ENCODE measurements at regions not wholly inside any gene's neighbourhood (a gene's known extent, or its start where the extent isn't known, plus 50 kb on each side); places are given as distances from the start of the nearest gene placed in this dataset.

GRCh38 chr7:109282726-109283125 is 713.1 kb downstream of the DNAJB9 start:
- Mint-ChIP-seq H3K9me3 (peaks cover 0 to 18% (median 6%) of the 10 kb centered on the region in 7 donors), H3K4me1 (no peaks in the 10 kb centered on the region), H3K27ac (no peak overlapping the region), H3K4me3 (no peak overlapping the region), H3K36me3 (no peaks in the 10 kb centered on the region), H3K27me3 (no peaks in the 10 kb centered on the region)
- DNase-seq, result no peak
- no peak for ATAC-seq (ENCODE audit: low read depth in 2 of 2)

- DNase-seq (no peak), ATAC-seq (ENCODE audit: low read depth in 2 of 2) (no peak)
- H3K9me3 Mint-ChIP-seq, result peaks cover 0 to 19% (median 6%) of the 10 kb centered on the region in 7 donors
- H3K27ac Mint-ChIP-seq, result no peak overlapping the region
- no peaks in the 10 kb centered on the region for H3K27me3 Mint-ChIP-seq
- no peaks in the 10 kb centered on the region for H3K36me3 Mint-ChIP-seq
- no peak overlapping the region for H3K4me3 Mint-ChIP-seq
- no peaks in the 10 kb centered on the region for H3K4me1 Mint-ChIP-seq
These were observed 715.3 kb downstream of the DNAJB9 start for GRCh38 chr7:109284943-109285342.

GRCh38 chr7:109295158-109295557 is 725.5 kb downstream of the DNAJB9 start:
- no peaks in the 10 kb centered on the region for H3K27me3 Mint-ChIP-seq
- no peaks in the 10 kb centered on the region for H3K4me1 Mint-ChIP-seq
- no peaks in the 10 kb centered on the region for H3K36me3 Mint-ChIP-seq
- H3K4me3 Mint-ChIP-seq, result no peak overlapping the region
- no peak for DNase-seq
- no peak for ATAC-seq (ENCODE audit: low read depth in 2 of 2)
- H3K9me3 Mint-ChIP-seq, result peaks cover 0 to 9% (median 2%) of the 10 kb centered on the region in 7 donors
- no peak overlapping the region for H3K27ac Mint-ChIP-seq

- no peaks in the 10 kb centered on the region for H3K27me3 Mint-ChIP-seq
- no peaks in the 10 kb centered on the region for H3K36me3 Mint-ChIP-seq
- peaks cover 5 to 47% (median 19%) of the 10 kb centered on the region in 7 donors for H3K9me3 Mint-ChIP-seq
- DNase-seq, result no peak
- H3K4me1 Mint-ChIP-seq, result no peaks in the 10 kb centered on the region
- H3K27ac Mint-ChIP-seq, result no peak overlapping the region
- ATAC-seq (ENCODE audit: low read depth in 2 of 2), result no peak
- no peak overlapping the region for H3K4me3 Mint-ChIP-seq
These were observed 739.1 kb downstream of the DNAJB9 start for GRCh38 chr7:109308816-109309215.

GRCh38 chr7:109309790-109310189 is 740.1 kb downstream of the DNAJB9 start:
- peaks cover 4 to 41% (median 19%) of the 10 kb centered on the region in 7 donors for H3K9me3 Mint-ChIP-seq
- ATAC-seq (ENCODE audit: low read depth in 2 of 2) (no peak), DNase-seq (no peak)
- H3K4me1 Mint-ChIP-seq, result no peaks in the 10 kb centered on the region
- no peaks in the 10 kb centered on the region for H3K36me3 Mint-ChIP-seq
- no peaks in the 10 kb centered on the region for H3K27me3 Mint-ChIP-seq
- H3K27ac Mint-ChIP-seq, result no peak overlapping the region
- H3K4me3 Mint-ChIP-seq, result no peak overlapping the region

- H3K9me3 Mint-ChIP-seq, result peaks cover 0 to 13% (median 3%) of the 10 kb centered on the region in 7 donors
- H3K27me3 Mint-ChIP-seq, result no peaks in the 10 kb centered on the region
- H3K4me1 Mint-ChIP-seq, result no peaks in the 10 kb centered on the region
- ATAC-seq (ENCODE audit: low read depth in 2 of 2) (no peak), DNase-seq (no peak)
- H3K4me3 Mint-ChIP-seq, result no peak overlapping the region
- no peaks in the 10 kb centered on the region for H3K36me3 Mint-ChIP-seq
- H3K27ac Mint-ChIP-seq, result no peak overlapping the region
These were observed 748.5 kb downstream of the DNAJB9 start for GRCh38 chr7:109318136-109318535.

- Mint-ChIP-seq H3K36me3 (no peaks in the 10 kb centered on the region), H3K4me1 (no peaks in the 10 kb centered on the region), H3K27ac (no peak overlapping the region), H3K4me3 (no peak overlapping the region), H3K27me3 (no peaks in the 10 kb centered on the region), H3K9me3 (peaks cover 0 to 5% (median 3%) of the 10 kb centered on the region in 7 donors)
- ATAC-seq (ENCODE audit: low read depth in 2 of 2) (no peak), DNase-seq (no peak)
These were observed 753.2 kb downstream of the DNAJB9 start for GRCh38 chr7:109322833-109323232.

- no peaks in the 10 kb centered on the region for H3K4me1 Mint-ChIP-seq
- no peak overlapping the region for H3K4me3 Mint-ChIP-seq
- H3K9me3 Mint-ChIP-seq, result peaks cover 0 to 9% (median 4%) of the 10 kb centered on the region in 7 donors
- DNase-seq, result no peak
- no peak overlapping the region for H3K27ac Mint-ChIP-seq
- no peak for ATAC-seq (ENCODE audit: low read depth in 2 of 2)
- no peaks in the 10 kb centered on the region for H3K36me3 Mint-ChIP-seq
- H3K27me3 Mint-ChIP-seq, result no peaks in the 10 kb centered on the region
These were observed 761.7 kb downstream of the DNAJB9 start for GRCh38 chr7:109331423-109331822.

GRCh38 chr7:109335951-109336350 is 766.3 kb downstream of the DNAJB9 start:
- H3K4me3 Mint-ChIP-seq, result no peak overlapping the region
- DNase-seq (no peak), ATAC-seq (ENCODE audit: low read depth in 2 of 2) (no peak)
- H3K27ac Mint-ChIP-seq, result no peak overlapping the region
- no peaks in the 10 kb centered on the region for H3K27me3 Mint-ChIP-seq
- H3K9me3 Mint-ChIP-seq, result peaks cover 0 to 10% (median 1%) of the 10 kb centered on the region in 7 donors
- no peaks in the 10 kb centered on the region for H3K4me1 Mint-ChIP-seq
- H3K36me3 Mint-ChIP-seq, result no peaks in the 10 kb centered on the region

GRCh38 chr7:109336531-109336930 is 766.9 kb downstream of the DNAJB9 start:
- Mint-ChIP-seq H3K4me1 (no peaks in the 10 kb centered on the region), H3K4me3 (no peak overlapping the region), H3K9me3 (peaks cover 0 to 9% (median 1%) of the 10 kb centered on the region in 7 donors), H3K27me3 (no peaks in the 10 kb centered on the region), H3K27ac (no peak overlapping the region), H3K36me3 (no peaks in the 10 kb centered on the region)
- ATAC-seq (ENCODE audit: low read depth in 2 of 2) (no peak), DNase-seq (no peak)

- Mint-ChIP-seq H3K36me3 (no peaks in the 10 kb centered on the region), H3K4me3 (no peak overlapping the region), H3K4me1 (no peaks in the 10 kb centered on the region), H3K27ac (no peak overlapping the region), H3K9me3 (peaks cover 0 to 6% (median 0%) of the 10 kb centered on the region in 7 donors), H3K27me3 (no peaks in the 10 kb centered on the region)
- ATAC-seq (ENCODE audit: low read depth in 2 of 2) (no peak), DNase-seq (no peak)
These were observed 774.0 kb downstream of the DNAJB9 start for GRCh38 chr7:109343678-109344077.

- no peaks in the 10 kb centered on the region for H3K36me3 Mint-ChIP-seq
- no peak for DNase-seq
- H3K4me3 Mint-ChIP-seq, result no peak overlapping the region
- no peaks in the 10 kb centered on the region for H3K9me3 Mint-ChIP-seq
- no peak overlapping the region for H3K27ac Mint-ChIP-seq
- H3K4me1 Mint-ChIP-seq, result no peaks in the 10 kb centered on the region
- ATAC-seq (ENCODE audit: low read depth in 2 of 2), result no peak
- H3K27me3 Mint-ChIP-seq, result no peaks in the 10 kb centered on the region
These were observed 781.8 kb downstream of the DNAJB9 start for GRCh38 chr7:109351493-109351892.

GRCh38 chr7:109354000-109354399 is 784.3 kb downstream of the DNAJB9 start:
- H3K4me1 Mint-ChIP-seq, result no peaks in the 10 kb centered on the region
- H3K4me3 Mint-ChIP-seq, result no peak overlapping the region
- DNase-seq (no peak), ATAC-seq (ENCODE audit: low read depth in 2 of 2) (no peak)
- H3K27me3 Mint-ChIP-seq, result no peaks in the 10 kb centered on the region
- H3K36me3 Mint-ChIP-seq, result no peaks in the 10 kb centered on the region
- no peak overlapping the region for H3K27ac Mint-ChIP-seq
- H3K9me3 Mint-ChIP-seq, result peaks cover 0 to 1% (median 0%) of the 10 kb centered on the region in 7 donors

GRCh38 chr7:109354552-109354951 is 784.9 kb downstream of the DNAJB9 start:
- Mint-ChIP-seq H3K27me3 (no peaks in the 10 kb centered on the region), H3K4me3 (no peak overlapping the region), H3K4me1 (no peaks in the 10 kb centered on the region), H3K9me3 (peaks cover 0 to 2% (median 0%) of the 10 kb centered on the region in 7 donors), H3K36me3 (no peaks in the 10 kb centered on the region), H3K27ac (no peak overlapping the region)
- ATAC-seq (ENCODE audit: low read depth in 2 of 2), result no peak
- DNase-seq, result no peak

GRCh38 chr7:109375823-109376222 is 806.1 kb downstream of the DNAJB9 start:
- Mint-ChIP-seq H3K27ac (no peak overlapping the region), H3K4me1 (no peaks in the 10 kb centered on the region), H3K9me3 (peaks cover 0 to 9% (median 5%) of the 10 kb centered on the region in 7 donors), H3K27me3 (no peaks in the 10 kb centered on the region), H3K36me3 (no peaks in the 10 kb centered on the region), H3K4me3 (no peak overlapping the region)
- ATAC-seq (ENCODE audit: low read depth in 2 of 2) (no peak), DNase-seq (no peak)
